HepG2 (cell line): ENCODE measurements at regions not wholly inside any gene's neighbourhood (a gene's known extent, or its start where the extent isn't known, plus 50 kb on each side); places are given as distances from the start of the nearest gene placed in this dataset.
A peak's percentile ranks its signal among the peaks of the same experiment; 100 is the strongest.

Experiments used
- ATAC-seq: fragments of 200-7000 bp; cut with Tn5 transposase; 3 replicates; pipeline ENCODE4 v1.9.1; 2020; ENCODE audit warnings: mild to moderate bottlenecking, moderate library complexity
- BruUV-seq: library from RNA; stranded (reverse); fragments of 400-500 nt; replicated peaks from 2 replicates; lab custom pipeline; 2021; lab: Mats Ljungman, UMichigan
- CTCF ChIA-PET: fragments of 300-600 bp; formaldehyde crosslinking; extraction: SDS; loops from one replicate; lab custom pipeline; 2021; ENCODE audit warnings: low total read pairs, inconsistent platforms, low intra/inter-chr PET ratio; lab: Yijun Ruan, JAX
- POLR2A ChIA-PET: fragments of 350-600 bp; sonication (Branson Sonifier 250); formaldehyde crosslinking; loops from one replicate; lab custom pipeline; 2020; ENCODE audit warnings: antibody characterized with exemption, inconsistent platforms; lab: Yijun Ruan, JAX
- DNase-seq: peaks from one replicate; pipeline ENCODE4 v3.0.0-alpha.2; 2015; ENCODE audit warnings: low spot score
- FAIRE-seq: peaks from 3 replicates; lab custom pipeline; 2011; peaks lifted over from hg19 to GRCh38; lab: Jason Lieb, UNC
- H2AFZ ChIP-seq: one replicate; pipeline ENCODE4 v1.6.1; 2011; ENCODE audit warnings: low read length, inconsistent platforms
- H3K27ac ChIP-seq: fragments of 300-600 bp; 3 replicates; pipeline ENCODE4 v1.8.0; 2011; ENCODE audit warnings: mixed run types, mild to moderate bottlenecking, mixed read lengths, low read length, inconsistent platforms; ENCODE audit not compliant: insufficient read depth; ENCODE audit errors: extremely low read length
- H3K27me3 ChIP-seq, 2 experiments: fragments of 200-600 bp in 1 of 2; 2 replicates in 1 of 2; 3 replicates in 1 of 2; pipeline versions ENCODE4 v1.6.0 to v1.8.0; 2011; ENCODE audit warnings: low read length in 2 of 2, mild to moderate bottlenecking in 2 of 2, moderate library complexity in 2 of 2, inconsistent platforms in 1 of 2; ENCODE audit not compliant: insufficient read depth in 2 of 2, control insufficient read depth in 1 of 2
- H3K36me3 ChIP-seq, 2 experiments: fragments of 200-600 bp in 1 of 2; replicated peaks in 1 of 2; 2 replicates in 1 of 2; 3 replicates in 1 of 2; pipeline versions ENCODE4 v1.5.1 to v1.8.0; 2011; ENCODE audit warnings: low read length in 2 of 2, inconsistent platforms in 1 of 2; ENCODE audit not compliant: insufficient read depth in 2 of 2, control insufficient read depth in 1 of 2
- H3K4me1 ChIP-seq: 2 replicates; pipeline ENCODE4 v1.5.1; 2012; ENCODE audit warnings: low read length, inconsistent platforms; ENCODE audit not compliant: insufficient read depth
- H3K4me2 ChIP-seq: 2 replicates; pipeline ENCODE4 v1.6.0; 2011; ENCODE audit warnings: low read depth, low read length, inconsistent platforms
- H3K4me3 ChIP-seq, 3 experiments: fragments of 200-600 bp in 1 of 3; sonication (generic), shearing (Covaris generic) in 1 of 3; replicated peaks in 1 of 3; 2 replicates each; pipeline ENCODE4 v1.5.1; 2011 to 2016; ENCODE audit warnings: low read length in 3 of 3, inconsistent platforms in 2 of 3, low read depth in 2 of 3, mild to moderate bottlenecking in 2 of 3, control low read depth in 1 of 3, mixed read lengths in 1 of 3; ENCODE audit not compliant: insufficient read depth in 1 of 3
- H3K79me2 ChIP-seq: one replicate; pipeline ENCODE4 v1.6.1; 2011; ENCODE audit warnings: low read length, inconsistent platforms; ENCODE audit not compliant: insufficient read depth
- H3K9ac ChIP-seq: 2 replicates; pipeline ENCODE4 v1.6.0; 2011; ENCODE audit warnings: mild to moderate bottlenecking, low read depth, low read length, inconsistent platforms; ENCODE audit not compliant: insufficient read depth
- H3K9me3 ChIP-seq: 2 replicates; pipeline ENCODE4 v1.5.1; 2012; ENCODE audit warnings: mild to moderate bottlenecking, low read length
- H4K20me1 ChIP-seq: 2 replicates; pipeline ENCODE4 v1.6.0; 2011; ENCODE audit warnings: inconsistent platforms, mild to moderate bottlenecking, low read length, moderate library complexity; ENCODE audit not compliant: insufficient read depth
- EED ChIP-seq: sonication (generic); formaldehyde crosslinking; IDR thresholded peaks from 2 replicates; pipeline ENCODE4 v1.5.0; 2020; ENCODE audit warnings: mild to moderate bottlenecking, missing genetic modification reagents
- FLYWCH1 ChIP-seq: sonication (generic); formaldehyde crosslinking; IDR thresholded peaks from 2 replicates; pipeline ENCODE4 v1.8.1; 2023; ENCODE audit warnings: mild to moderate bottlenecking, missing genetic modification reagents
- GATA4 ChIP-seq: sonication (generic); IDR thresholded peaks from 2 replicates; pipeline ENCODE4 v1.6.1; 2016; ENCODE audit warnings: antibody characterized with exemption, low read depth, borderline replicate concordance
- NFE2 ChIP-seq: sonication (generic); formaldehyde crosslinking; IDR thresholded peaks from 2 replicates; pipeline ENCODE4 v1.4.0; 2020; ENCODE audit warnings: missing genetic modification reagents
- POGZ ChIP-seq: sonication (generic); formaldehyde crosslinking; IDR thresholded peaks from 2 replicates; pipeline ENCODE4 v1.4.0; 2020; ENCODE audit warnings: mild to moderate bottlenecking, missing genetic modification reagents
- RFX3 ChIP-seq: IDR thresholded peaks from 2 replicates; pipeline ENCODE4 v1.6.1; 2016; ENCODE audit warnings: missing biosample characterization, missing genetic modification reagents
- XRCC5 ChIP-seq: fragments of 200-400 bp; formaldehyde crosslinking; optimal IDR thresholded peaks from 2 replicates; pipeline ENCODE3; 2017; ENCODE audit warnings: mild to moderate bottlenecking, low read length
- YY1 ChIP-seq: IDR thresholded peaks from 2 replicates; pipeline ENCODE4 v1.6.1; 2011; ENCODE audit warnings: low read length, low read depth, moderate library complexity, mild to moderate bottlenecking; ENCODE audit not compliant: insufficient read depth, insufficient replicate concordance
- ZNF331 ChIP-seq: sonication (generic); formaldehyde crosslinking; IDR thresholded peaks from 2 replicates; pipeline ENCODE4 v1.4.0; 2020; ENCODE audit warnings: missing genetic modification reagents
- ZNF451 ChIP-seq: sonication (generic); formaldehyde crosslinking; IDR thresholded peaks from 2 replicates; pipeline ENCODE4 v1.5.0; 2020; ENCODE audit warnings: mild to moderate bottlenecking, missing genetic modification reagents
- ZNF543 ChIP-seq: sonication (generic); formaldehyde crosslinking; IDR thresholded peaks from 2 replicates; pipeline ENCODE4 v1.4.0; 2020; ENCODE audit warnings: mild to moderate bottlenecking, missing genetic modification reagents
- ZNF605 ChIP-seq: sonication (generic); formaldehyde crosslinking; IDR thresholded peaks from 2 replicates; pipeline ENCODE4 v1.8.0; 2022; ENCODE audit warnings: mild to moderate bottlenecking, missing genetic modification reagents
- ZNF660 ChIP-seq: sonication (generic); formaldehyde crosslinking; IDR thresholded peaks from 2 replicates; pipeline ENCODE4 v1.5.1; 2020; ENCODE audit warnings: mild to moderate bottlenecking, low read depth, missing genetic modification reagents, borderline replicate concordance
- ZNF75D ChIP-seq: sonication (generic); formaldehyde crosslinking; IDR thresholded peaks from 2 replicates; pipeline ENCODE4 v1.8.1; 2023; ENCODE audit warnings: missing genetic modification reagents, mild to moderate bottlenecking, borderline replicate concordance
- WGBS: methylation state at CpG from one replicate; pipeline ENCODE4 v1.1.6; 2017; ENCODE audit warnings: low lambda C conversion rate; 5-methylcytosine and 5-hydroxymethylcytosine counted together
- in situ Hi-C: cut with HindIII; loops from 2 replicates; pipeline ENCODE4 v1.10.0; 2017; ENCODE audit warnings: low pct_unique_long_range_greater_than_20kb; ENCODE audit not compliant: extremely low pct_ligation_motif_present
- intact Hi-C: fragments of 100-400 bp; cut with micrococcal nuclease; formaldehyde crosslinking; loops from one replicate; pipeline ENCODE4 v1.10.0; 2022; ENCODE audit not compliant: unreplicated experiment
- TF ChIP-seq, protein P1 (sequence below): sonication (generic); formaldehyde crosslinking; IDR thresholded peaks from 2 replicates; pipeline ENCODE4 v1.4.0; 2020; ENCODE audit warnings: mild to moderate bottlenecking, missing genetic modification reagents
- TF ChIP-seq, protein P2 (sequence below): IDR thresholded peaks from 2 replicates; pipeline ENCODE4 v1.6.1; 2016
- TF ChIP-seq, protein P3 (sequence below): sonication (generic); formaldehyde crosslinking; IDR thresholded peaks from 2 replicates; pipeline ENCODE4 v1.4.0; 2020; ENCODE audit warnings: missing genetic modification reagents, low read depth, mild to moderate bottlenecking, borderline replicate concordance

DNA sequence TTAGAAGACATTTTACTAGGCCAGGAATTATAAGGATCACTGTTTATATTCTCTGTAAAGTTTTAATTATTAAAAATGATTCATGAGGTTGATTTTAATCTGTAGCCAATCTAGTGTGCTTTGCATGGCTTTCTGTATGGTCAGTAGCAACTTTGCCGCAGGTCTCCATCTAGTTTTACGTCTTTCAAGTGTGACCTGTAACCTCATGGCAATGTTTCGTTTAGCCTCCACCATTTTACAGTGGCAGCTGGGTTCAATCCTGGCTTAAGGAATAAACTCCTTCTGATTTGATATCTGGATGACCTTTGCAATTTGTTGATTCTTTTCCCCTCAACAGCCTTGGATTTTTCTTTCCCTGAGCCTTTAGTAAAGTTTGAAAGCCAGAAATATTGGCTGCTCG is 434.5 kb upstream of the CDH9 start (continued):
- peak; percentile 50 for TF ChIP-seq YY1
- TF ChIP-seq, protein P1, sequence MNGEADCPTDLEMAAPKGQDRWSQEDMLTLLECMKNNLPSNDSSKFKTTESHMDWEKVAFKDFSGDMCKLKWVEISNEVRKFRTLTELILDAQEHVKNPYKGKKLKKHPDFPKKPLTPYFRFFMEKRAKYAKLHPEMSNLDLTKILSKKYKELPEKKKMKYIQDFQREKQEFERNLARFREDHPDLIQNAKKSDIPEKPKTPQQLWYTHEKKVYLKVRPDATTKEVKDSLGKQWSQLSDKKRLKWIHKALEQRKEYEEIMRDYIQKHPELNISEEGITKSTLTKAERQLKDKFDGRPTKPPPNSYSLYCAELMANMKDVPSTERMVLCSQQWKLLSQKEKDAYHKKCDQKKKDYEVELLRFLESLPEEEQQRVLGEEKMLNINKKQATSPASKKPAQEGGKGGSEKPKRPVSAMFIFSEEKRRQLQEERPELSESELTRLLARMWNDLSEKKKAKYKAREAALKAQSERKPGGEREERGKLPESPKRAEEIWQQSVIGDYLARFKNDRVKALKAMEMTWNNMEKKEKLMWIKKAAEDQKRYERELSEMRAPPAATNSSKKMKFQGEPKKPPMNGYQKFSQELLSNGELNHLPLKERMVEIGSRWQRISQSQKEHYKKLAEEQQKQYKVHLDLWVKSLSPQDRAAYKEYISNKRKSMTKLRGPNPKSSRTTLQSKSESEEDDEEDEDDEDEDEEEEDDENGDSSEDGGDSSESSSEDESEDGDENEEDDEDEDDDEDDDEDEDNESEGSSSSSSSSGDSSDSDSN (CRISPR knock-in tag), result no peak
- no peak for TF ChIP-seq NFE2
- no peak for TF ChIP-seq ZNF75D (CRISPR knock-in tag)

DNA sequence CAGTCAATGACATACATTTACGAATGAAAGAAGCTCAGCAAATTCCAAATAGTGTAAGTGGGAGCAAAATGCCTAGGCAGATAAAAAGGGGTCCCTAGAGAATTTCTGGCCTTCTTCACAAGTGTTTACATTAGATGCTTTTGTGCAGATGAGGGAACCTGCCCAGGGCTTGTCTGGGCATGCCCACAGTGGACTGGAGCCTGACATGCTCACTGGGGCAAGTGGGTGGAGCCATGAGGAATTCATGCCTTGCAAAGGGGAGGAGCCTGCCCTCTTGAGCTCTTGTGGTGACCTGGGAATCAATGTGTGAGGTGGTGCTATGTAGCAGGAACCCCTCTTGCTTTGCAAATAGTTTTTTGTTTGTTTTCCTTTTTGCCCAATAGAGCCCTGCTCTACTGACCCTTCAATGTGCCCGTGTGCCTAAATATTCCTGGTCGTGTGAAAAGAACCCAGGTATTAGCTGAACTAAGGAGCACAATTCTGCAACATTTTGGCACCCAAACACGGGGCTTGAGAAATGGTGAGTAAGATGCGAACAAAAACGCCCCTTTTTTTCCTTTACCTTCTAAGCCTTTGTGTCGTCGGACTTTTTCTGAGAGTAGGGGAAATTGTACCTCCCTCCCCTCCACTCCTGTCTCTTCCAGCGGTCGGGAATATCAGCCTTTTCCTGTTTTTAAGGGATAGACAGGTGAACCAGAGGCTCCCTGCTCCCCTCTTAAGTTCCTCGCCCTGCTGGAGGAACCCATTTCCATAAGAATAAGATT is 433.8 kb upstream of the CDH9 start:
- in situ Hi-C loops, result no loop called here
- H2AFZ ChIP-seq, result peak overlapping the region; percentile 28
- peak overlapping the region; percentile 84 for H3K4me2 ChIP-seq
- H3K36me3 ChIP-seq, result peaks cover 17 to 23% of the 10 kb centered on the region in 2 experiments
- peak overlapping the region; percentile 77 to 82 (median 78) for H3K4me3 ChIP-seq
- no peaks in the 10 kb centered on the region for H3K9me3 ChIP-seq
- peak overlapping the region; percentile 98 for H3K27ac ChIP-seq
- BruUV-seq, result TSS peak; percentile 66
- intact Hi-C loops, result loop anchor here (2.0 kb wide), 1 partner anchor 83 kb away; no protein-coding TSS in a partner anchor
- CTCF ChIA-PET, result no interaction called here
- H3K9ac ChIP-seq, result peak overlapping the region; percentile 97
- peaks cover 34% of the 10 kb centered on the region for H3K4me1 ChIP-seq
- peak; percentile 87 for FAIRE-seq
- H3K27me3 ChIP-seq, result no peaks in the 10 kb centered on the region; a peak in 1 of 5 replicates
- peaks cover 50% of the 10 kb centered on the region for H3K79me2 ChIP-seq
- peak; percentile 98 for DNase-seq
- POLR2A ChIA-PET, result interaction anchor here (1.0 to 1.8 kb wide), 4 partner anchors 10 to 14 kb away, joined by 3 to 10 read pairs (median 4); no protein-coding TSS in a partner anchor
- 3% methylated on average over 11 of the region's 11 CpGs for WGBS
- peaks cover 18% of the 10 kb centered on the region for H4K20me1 ChIP-seq
- peak; percentile 100 for ATAC-seq
- TF ChIP-seq GATA4 (0 out of 2 replicates have a peak, but pooled peaks have one; percentile 30), ZNF605 (CRISPR knock-in tag) (peak; percentile 59; the same call in 1 of the 2 replicates), YY1 (peak; percentile 7), ZNF543 (CRISPR knock-in tag) (0 out of 2 replicates have a peak, but pooled peaks have one; percentile 41), FLYWCH1 (CRISPR knock-in tag) (no peak), XRCC5 (peak; percentile 55), ZNF331 (CRISPR knock-in tag) (peak; percentile 46; the same call in 1 of the 2 replicates), ZNF451 (CRISPR knock-in tag) (no peak), ZNF660 (CRISPR knock-in tag) (no peak), POGZ (CRISPR knock-in tag) (peak; percentile 90), EED (CRISPR knock-in tag) (no peak), RFX3 (CRISPR knock-in tag) (no peak)
- TF ChIP-seq, protein P2, sequence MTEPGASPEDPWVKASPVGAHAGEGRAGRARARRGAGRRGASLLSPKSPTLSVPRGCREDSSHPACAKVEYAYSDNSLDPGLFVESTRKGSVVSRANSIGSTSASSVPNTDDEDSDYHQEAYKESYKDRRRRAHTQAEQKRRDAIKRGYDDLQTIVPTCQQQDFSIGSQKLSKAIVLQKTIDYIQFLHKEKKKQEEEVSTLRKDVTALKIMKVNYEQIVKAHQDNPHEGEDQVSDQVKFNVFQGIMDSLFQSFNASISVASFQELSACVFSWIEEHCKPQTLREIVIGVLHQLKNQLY (CRISPR knock-in tag), result peak; percentile 46; the same call in 1 of the 2 replicates
- TF ChIP-seq, protein P3, sequence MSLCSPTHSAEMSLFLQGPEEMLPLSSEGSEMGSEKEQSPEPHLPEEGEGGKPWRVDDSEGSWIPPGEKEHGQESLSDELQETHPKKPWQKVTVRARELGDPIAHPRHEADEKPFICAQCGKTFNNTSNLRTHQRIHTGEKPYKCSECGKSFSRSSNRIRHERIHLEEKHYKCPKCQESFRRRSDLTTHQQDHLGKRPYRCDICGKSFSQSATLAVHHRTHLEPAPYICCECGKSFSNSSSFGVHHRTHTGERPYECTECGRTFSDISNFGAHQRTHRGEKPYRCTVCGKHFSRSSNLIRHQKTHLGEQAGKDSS, result 0 out of 2 replicates have a peak, but pooled peaks have one; percentile 56
